ENCODE measurements at regions not wholly inside any gene's neighbourhood (a gene's known extent, or its start where the extent isn't known, plus 50 kb on each side); places are given as distances from the start of the nearest gene placed in this dataset.

DNA sequence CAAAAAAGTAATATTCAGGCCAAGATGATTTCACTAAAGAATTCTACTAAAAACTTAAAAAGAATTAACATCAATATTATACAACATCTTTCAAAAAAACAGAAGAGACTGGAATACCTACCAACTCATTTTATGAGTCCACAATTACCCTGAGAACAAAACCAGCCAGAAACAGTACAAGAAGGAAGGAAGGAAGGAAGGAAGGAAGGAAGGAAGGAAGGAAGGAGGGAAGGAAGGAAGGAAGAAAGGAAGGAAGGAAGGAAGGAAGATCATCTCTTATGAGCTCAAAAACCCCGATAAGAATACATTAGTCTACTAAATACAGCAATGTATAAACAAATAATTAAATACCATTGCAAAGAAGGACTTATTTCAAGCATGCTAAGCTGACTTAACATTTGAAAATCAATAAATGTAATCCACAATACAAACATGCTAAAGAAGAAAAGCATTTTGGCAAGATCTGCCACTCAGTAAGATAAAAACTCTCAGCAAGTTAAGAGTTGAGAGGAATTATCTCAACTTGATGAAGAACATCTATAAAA lies 149.9 kb upstream of the RGS18 start:
- TF ChIP-seq, protein P1, sequence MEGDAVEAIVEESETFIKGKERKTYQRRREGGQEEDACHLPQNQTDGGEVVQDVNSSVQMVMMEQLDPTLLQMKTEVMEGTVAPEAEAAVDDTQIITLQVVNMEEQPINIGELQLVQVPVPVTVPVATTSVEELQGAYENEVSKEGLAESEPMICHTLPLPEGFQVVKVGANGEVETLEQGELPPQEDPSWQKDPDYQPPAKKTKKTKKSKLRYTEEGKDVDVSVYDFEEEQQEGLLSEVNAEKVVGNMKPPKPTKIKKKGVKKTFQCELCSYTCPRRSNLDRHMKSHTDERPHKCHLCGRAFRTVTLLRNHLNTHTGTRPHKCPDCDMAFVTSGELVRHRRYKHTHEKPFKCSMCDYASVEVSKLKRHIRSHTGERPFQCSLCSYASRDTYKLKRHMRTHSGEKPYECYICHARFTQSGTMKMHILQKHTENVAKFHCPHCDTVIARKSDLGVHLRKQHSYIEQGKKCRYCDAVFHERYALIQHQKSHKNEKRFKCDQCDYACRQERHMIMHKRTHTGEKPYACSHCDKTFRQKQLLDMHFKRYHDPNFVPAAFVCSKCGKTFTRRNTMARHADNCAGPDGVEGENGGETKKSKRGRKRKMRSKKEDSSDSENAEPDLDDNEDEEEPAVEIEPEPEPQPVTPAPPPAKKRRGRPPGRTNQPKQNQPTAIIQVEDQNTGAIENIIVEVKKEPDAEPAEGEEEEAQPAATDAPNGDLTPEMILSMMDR (IDR thresholded peaks at IDR 0.05; ENCODE audit: insufficient read depth, low read depth, low read length): no peak
- H3K4me3 ChIP-seq (ENCODE audit: low read depth, low read length): no peak overlapping the region

DNA sequence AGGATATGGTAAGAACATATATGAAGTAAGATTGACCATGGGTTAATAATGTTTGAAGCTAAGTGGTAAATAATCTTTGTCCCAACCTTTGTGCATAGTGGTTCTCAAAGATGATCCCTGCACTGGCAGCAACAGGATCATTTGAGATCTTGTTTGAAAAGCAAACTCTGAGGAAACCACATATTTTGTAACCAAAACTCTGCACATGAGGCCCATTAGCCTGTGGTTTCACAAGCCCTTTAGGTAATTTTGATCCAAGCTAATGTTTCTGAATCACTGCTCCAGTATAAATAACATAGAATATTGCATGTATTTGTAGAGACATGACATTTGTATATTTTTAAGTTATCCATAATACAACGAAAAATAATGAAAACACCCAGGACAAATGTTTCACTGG lies 147.9 kb upstream of the RGS18 start:
- TF ChIP-seq, protein P1 (IDR thresholded peaks at IDR 0.05; ENCODE audit: insufficient read depth, low read depth, low read length): no peak
- DNase-seq (ENCODE audit: low read depth): peak; percentile 17
- no peak overlapping the region for H3K4me3 ChIP-seq (ENCODE audit: low read depth, low read length)

More for the DNA sequence above, 149.9 kb upstream of the RGS18 start:
- no peak for DNase-seq (ENCODE audit: low read depth)

DNA sequence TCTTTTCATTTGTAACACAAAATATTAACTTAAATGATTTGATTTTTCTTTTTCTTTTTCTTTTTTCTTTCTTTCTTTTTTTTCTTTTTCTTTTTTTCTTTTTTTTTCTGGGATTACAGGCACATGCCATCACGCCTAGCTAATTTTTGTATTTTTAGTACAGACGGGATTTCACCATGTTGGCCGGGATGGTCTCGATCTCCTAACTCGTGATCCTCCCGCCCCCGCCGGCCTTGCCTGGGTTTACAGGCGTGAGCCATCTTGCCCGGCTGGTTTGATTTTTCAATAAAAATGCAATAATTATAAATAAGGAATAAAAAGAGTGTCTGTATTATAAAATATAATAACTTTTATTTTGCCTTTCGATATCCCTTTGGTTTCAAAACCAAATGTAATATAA lies 146.7 kb upstream of the RGS18 start:
- no peak overlapping the region for H3K4me3 ChIP-seq (ENCODE audit: low read depth, low read length)
- no peak for DNase-seq (ENCODE audit: low read depth)
- TF ChIP-seq, protein P1 (IDR thresholded peaks at IDR 0.05; ENCODE audit: insufficient read depth, low read depth, low read length): no peak

DNA sequence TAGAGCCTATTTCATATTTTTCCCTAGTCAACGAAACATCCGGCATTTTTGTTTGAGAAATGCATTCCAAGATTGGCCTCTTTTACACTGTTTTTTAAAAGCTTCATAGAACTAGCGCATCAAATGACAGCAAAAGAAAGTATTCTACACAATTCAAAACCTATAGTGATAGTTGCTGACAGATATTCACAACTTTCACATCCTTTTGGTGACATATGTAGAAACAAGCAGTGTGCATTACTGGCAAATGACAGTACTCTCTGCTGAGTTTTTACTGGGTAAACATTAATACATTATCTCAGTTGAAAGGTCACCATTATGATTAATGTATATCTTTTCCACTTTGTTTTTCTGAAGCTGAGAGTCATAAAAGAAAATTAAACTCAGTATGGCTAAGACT lies 135.4 kb upstream of the RGS18 start:
- no peak for DNase-seq (ENCODE audit: low read depth)
- TF ChIP-seq, protein P1 (IDR thresholded peaks at IDR 0.05; ENCODE audit: insufficient read depth, low read depth, low read length): no peak

DNA sequence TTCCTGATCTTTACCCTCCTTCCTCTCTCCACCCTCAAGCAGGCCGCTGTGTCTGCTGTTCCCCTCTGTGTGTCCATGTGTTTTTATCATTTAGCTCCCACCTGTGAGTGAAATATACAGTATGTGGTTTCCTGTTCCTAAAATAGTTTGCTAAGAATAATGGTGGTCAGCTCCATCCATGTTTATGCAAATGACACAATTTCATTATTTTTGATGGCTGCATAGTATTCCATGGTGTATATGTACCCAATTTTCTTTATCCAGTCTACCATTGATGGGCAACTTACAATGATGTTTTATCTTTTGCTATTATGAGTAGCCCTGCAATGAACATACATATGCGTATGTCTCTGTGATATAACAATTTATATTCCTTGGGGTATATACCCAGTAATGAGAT lies 133.4 kb upstream of the RGS18 start:
- no peak for DNase-seq (ENCODE audit: low read depth)
- no peak overlapping the region for H3K4me3 ChIP-seq (ENCODE audit: low read depth, low read length)
- TF ChIP-seq, protein P1 (IDR thresholded peaks at IDR 0.05; ENCODE audit: insufficient read depth, low read depth, low read length): no peak

More for the DNA sequence above, 135.4 kb upstream of the RGS18 start:
- no peak overlapping the region for H3K4me3 ChIP-seq (ENCODE audit: low read depth, low read length)

DNA sequence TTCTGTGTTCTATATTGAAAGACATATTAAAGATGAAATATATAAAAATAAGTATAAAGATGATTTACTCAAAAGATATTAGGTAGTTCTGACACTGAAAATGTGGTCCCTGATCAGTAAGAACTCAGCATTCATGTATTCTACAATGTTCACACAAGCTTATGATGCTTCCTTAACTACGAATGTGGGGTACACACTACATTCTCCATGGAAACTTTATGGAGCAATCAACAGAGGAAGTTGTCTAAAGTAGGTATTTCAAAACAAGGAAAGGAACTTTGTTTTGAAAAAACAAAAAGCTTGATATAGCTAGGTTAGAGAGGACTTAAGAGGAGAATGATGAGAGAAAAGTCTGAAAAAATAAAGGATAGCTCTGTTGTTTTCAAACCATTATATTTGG lies 119.7 kb upstream of the RGS18 start:
- no peak for DNase-seq (ENCODE audit: low read depth)
- H3K4me3 ChIP-seq (ENCODE audit: low read depth, low read length): no peak overlapping the region
- TF ChIP-seq, protein P1 (IDR thresholded peaks at IDR 0.05; ENCODE audit: insufficient read depth, low read depth, low read length): no peak

DNA sequence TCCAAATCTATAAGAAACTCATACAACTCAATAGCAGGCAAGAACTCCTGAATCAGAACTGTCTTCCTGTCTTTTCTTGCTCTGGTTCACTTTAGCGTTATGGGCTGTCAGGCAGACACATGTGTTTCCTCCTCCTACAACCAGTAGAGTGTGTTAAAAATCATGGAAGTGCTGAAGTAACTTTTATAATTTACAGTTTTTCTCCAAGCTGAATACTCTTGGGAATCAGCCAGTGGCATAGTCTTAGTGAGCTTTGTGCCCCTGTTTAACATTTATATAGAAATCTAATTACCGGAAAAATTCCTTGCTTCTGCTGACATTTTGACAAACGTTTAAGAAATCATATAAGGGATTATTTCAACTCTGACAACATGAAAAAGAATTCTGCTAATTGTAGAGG lies 113.1 kb upstream of the RGS18 start:
- no peak overlapping the region for H3K4me3 ChIP-seq (ENCODE audit: low read depth, low read length)
- TF ChIP-seq, protein P1 (IDR thresholded peaks at IDR 0.05; ENCODE audit: insufficient read depth, low read depth, low read length): no peak
- DNase-seq (ENCODE audit: low read depth): no peak
